ENCODE measurements at regions not wholly inside any gene's neighbourhood (a gene's known extent, or its start where the extent isn't known, plus 50 kb on each side); places are given as distances from the start of the nearest gene placed in this dataset.

GRCh38 chr2:117071556-117072102 lies 742.9 kb upstream of the DDX18 start:
- DNase-seq (ENCODE audit: low spot score): no peak

GRCh38 chr2:117074756-117075155 lies 739.7 kb upstream of the DDX18 start:
- no peak for DNase-seq (ENCODE audit: low spot score)

GRCh38 chr2:117085256-117085655 lies 729.2 kb upstream of the DDX18 start:
- DNase-seq (ENCODE audit: low spot score): no peak

- DNase-seq (ENCODE audit: low spot score): no peak
Observed at GRCh38 chr2:117085737-117086136, 728.8 kb upstream of the DDX18 start.

- DNase-seq (ENCODE audit: low spot score): no peak
Observed at GRCh38 chr2:117086174-117086942, 728.1 kb upstream of the DDX18 start.

GRCh38 chr2:117086943-117087250 lies 727.6 kb upstream of the DDX18 start:
- DNase-seq (ENCODE audit: low spot score): no peak

- no peak for DNase-seq (ENCODE audit: low spot score)
Observed at GRCh38 chr2:117087535-117088291, 726.8 kb upstream of the DDX18 start.

- no peak for DNase-seq (ENCODE audit: low spot score)
Observed at GRCh38 chr2:117091041-117091837, 723.3 kb upstream of the DDX18 start.

GRCh38 chr2:117101613-117102012 lies 712.9 kb upstream of the DDX18 start:
- no peak for DNase-seq (ENCODE audit: low spot score)

GRCh38 chr2:117108741-117109267 lies 705.7 kb upstream of the DDX18 start:
- no peak for DNase-seq (ENCODE audit: low spot score)

- DNase-seq (ENCODE audit: low spot score): no peak
Observed at GRCh38 chr2:117118994-117119393, 695.5 kb upstream of the DDX18 start.

- no peak for DNase-seq (ENCODE audit: low spot score)
Observed at GRCh38 chr2:117123362-117123761, 691.1 kb upstream of the DDX18 start.

- no peak for DNase-seq (ENCODE audit: low spot score)
Observed at GRCh38 chr2:117126656-117127055, 687.8 kb upstream of the DDX18 start.

GRCh38 chr2:117127680-117128079 lies 686.8 kb upstream of the DDX18 start:
- no peak for DNase-seq (ENCODE audit: low spot score)

- no peak for DNase-seq (ENCODE audit: low spot score)
Observed at GRCh38 chr2:117128461-117128860, 686.0 kb upstream of the DDX18 start.

- no peak for DNase-seq (ENCODE audit: low spot score)
Observed at GRCh38 chr2:117137371-117137770, 677.1 kb upstream of the DDX18 start.

- DNase-seq (ENCODE audit: low spot score): no peak
Observed at GRCh38 chr2:117169036-117169765, 645.3 kb upstream of the DDX18 start.

GRCh38 chr2:117170897-117171296 lies 643.6 kb upstream of the DDX18 start:
- no peak for DNase-seq (ENCODE audit: low spot score)

- no peak for DNase-seq (ENCODE audit: low spot score)
Observed at GRCh38 chr2:117179405-117179804, 635.1 kb upstream of the DDX18 start.

- DNase-seq (ENCODE audit: low spot score): no peak
Observed at GRCh38 chr2:117190856-117191559, 623.5 kb upstream of the DDX18 start.

GRCh38 chr2:117195381-117195780 lies 619.1 kb upstream of the DDX18 start:
- DNase-seq (ENCODE audit: low spot score): no peak
